ENCODE measurements at regions not wholly inside any gene's neighbourhood (a gene's known extent, or its start where the extent isn't known, plus 50 kb on each side); places are given as distances from the start of the nearest gene placed in this dataset.

DNA sequence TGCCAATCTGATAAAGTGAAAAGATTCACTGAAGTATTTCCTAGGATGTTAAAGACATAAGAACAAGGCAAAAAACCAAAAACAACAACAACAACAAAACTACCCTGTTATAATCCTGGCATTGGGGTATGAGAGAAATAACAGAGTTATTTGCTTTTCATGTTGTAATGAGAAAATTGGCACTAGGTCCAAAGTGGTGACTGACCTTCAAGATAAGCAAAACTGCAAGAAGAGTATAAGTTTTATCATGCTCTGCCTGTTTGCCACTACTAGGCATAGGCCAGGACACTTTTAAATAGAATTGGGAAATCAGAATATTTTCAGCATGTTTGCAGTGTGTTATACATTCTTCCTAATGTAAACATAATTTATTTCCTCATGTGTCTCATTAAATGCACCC, 140.1 kb upstream of the CPM start:
- DNase-seq (ENCODE audit: low read depth in 2 of 2): no peak
- TF ChIP-seq, protein P1, sequence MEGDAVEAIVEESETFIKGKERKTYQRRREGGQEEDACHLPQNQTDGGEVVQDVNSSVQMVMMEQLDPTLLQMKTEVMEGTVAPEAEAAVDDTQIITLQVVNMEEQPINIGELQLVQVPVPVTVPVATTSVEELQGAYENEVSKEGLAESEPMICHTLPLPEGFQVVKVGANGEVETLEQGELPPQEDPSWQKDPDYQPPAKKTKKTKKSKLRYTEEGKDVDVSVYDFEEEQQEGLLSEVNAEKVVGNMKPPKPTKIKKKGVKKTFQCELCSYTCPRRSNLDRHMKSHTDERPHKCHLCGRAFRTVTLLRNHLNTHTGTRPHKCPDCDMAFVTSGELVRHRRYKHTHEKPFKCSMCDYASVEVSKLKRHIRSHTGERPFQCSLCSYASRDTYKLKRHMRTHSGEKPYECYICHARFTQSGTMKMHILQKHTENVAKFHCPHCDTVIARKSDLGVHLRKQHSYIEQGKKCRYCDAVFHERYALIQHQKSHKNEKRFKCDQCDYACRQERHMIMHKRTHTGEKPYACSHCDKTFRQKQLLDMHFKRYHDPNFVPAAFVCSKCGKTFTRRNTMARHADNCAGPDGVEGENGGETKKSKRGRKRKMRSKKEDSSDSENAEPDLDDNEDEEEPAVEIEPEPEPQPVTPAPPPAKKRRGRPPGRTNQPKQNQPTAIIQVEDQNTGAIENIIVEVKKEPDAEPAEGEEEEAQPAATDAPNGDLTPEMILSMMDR (IDR thresholded peaks at IDR 0.05; ENCODE audit: low read depth, low read length): no peak
- H3K4me3 ChIP-seq (replicated peaks in 1 of 2; ENCODE audit: low read depth in 2 of 2, low read length in 2 of 2): no peak overlapping the region

DNA sequence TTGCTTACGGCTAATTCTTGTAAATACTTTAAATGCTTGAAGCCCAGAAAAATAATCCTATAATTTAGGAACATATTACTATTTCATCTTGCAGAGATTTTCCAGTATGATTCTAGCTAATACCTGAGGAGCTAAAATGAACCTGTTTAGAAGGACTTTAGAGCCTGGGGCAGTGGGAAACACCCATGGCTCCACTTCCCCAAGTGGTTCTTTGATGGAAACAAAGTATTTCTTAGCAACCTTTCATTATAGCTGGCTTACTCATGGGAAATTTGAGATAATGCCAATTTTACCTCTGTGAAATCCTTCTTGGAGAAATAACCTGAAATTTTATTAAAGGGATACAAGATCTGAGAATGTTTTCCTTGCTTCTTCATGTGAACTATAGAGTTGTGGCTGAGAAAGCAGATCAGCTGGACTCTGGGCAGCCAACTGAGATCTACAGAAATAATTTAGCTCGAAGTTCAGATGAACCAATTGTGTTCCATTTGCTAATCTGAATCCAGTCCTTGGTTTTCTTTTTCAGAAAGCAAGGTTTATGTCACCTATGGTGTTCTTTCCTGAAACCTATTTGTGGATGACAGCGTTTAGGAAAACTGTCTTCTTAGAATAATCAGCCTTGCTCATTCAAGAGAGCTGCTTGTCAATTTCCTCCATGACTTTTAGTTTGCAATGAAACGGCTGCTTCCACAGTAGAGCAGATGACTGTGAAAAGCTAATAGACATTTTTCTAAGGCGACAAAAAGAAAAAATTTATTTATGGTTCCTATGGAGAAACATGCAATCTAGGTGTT, 141.8 kb upstream of the CPM start:
- no peak overlapping the region for H3K4me3 ChIP-seq (replicated peaks in 1 of 2; ENCODE audit: low read depth in 2 of 2, low read length in 2 of 2)
- DNase-seq (ENCODE audit: low read depth in 2 of 2): no peak
- TF ChIP-seq, protein P1 (IDR thresholded peaks at IDR 0.05; ENCODE audit: low read depth, low read length): no peak

DNA sequence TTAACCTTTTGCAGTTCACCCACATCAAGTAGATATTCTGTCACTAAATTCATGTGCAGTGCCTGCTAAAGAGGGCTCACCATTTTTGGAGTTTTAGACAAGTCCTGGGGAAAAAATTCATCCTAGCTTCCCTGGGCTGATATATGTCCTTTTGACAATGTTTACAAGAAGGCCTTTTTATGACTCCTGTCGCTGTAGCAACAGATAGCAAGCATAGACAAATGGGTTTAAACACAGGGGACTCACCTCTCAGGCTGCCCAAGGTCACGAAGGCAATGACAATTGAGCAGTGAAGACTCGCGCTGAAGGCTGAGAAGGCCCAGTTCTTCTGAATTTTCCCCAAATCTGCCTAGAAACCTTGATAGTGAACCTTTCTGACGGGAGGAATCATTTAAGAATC, 150.7 kb upstream of the CPM start:
- no peak for DNase-seq (ENCODE audit: low read depth in 2 of 2)
- TF ChIP-seq, protein P1 (IDR thresholded peaks at IDR 0.05; ENCODE audit: low read depth, low read length): no peak
- no peak overlapping the region for H3K4me3 ChIP-seq (replicated peaks in 1 of 2; ENCODE audit: low read depth in 2 of 2, low read length in 2 of 2)

DNA sequence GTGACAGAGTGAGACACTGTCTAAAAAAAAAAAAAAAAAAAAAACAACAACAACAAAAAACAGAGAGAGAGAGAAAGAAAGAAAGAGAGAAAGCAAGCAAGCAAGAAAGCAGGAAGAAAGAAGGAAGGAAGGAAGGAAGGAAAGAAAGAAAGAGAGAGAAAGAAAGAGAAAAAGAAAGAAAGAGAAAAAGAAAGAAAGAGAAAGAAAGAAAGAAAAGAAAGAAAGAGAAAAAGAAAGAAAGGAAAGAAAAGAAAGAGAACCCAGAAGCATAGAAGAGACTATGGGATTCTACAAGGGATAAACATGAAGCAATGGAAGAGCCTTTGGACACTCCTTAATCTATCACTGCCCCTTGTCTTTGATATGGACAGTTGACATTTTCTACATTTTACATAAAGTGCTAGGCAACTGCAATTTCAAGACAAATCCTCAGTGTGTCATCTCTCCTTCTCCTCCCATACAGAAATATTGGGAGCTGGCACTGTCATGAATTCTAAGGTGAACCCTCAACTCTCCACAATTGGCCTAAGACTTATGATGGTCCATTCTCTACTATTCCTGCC, 151.9 kb upstream of the CPM start:
- no peak overlapping the region for H3K4me3 ChIP-seq (replicated peaks in 1 of 2; ENCODE audit: low read depth in 2 of 2, low read length in 2 of 2)
- TF ChIP-seq, protein P1 (IDR thresholded peaks at IDR 0.05; ENCODE audit: low read depth, low read length): no peak
- DNase-seq (ENCODE audit: low read depth in 2 of 2): no peak

DNA sequence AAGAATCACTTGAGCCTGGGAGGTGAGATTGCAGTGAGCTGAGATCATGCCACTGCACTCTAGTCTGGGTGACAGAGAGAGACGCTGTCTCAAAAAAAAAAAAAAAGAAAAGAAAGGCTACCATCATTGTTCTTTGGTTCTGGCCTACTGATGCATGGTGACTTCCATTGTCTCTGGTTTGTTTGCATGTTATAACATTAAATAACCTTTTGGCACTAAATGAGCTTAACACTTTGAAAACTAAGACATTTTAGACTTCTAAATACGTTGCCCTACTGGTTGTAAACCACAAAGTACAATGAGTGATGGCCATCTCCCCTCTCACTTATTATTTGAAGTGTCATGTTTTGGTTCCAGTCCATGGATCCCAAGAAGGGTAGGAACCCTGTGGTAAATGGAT, 152.9 kb upstream of the CPM start:
- DNase-seq (ENCODE audit: low read depth in 2 of 2): no peak
- TF ChIP-seq, protein P1 (IDR thresholded peaks at IDR 0.05; ENCODE audit: low read depth, low read length): no peak
- H3K4me3 ChIP-seq (replicated peaks in 1 of 2; ENCODE audit: low read depth in 2 of 2, low read length in 2 of 2): no peak overlapping the region

DNA sequence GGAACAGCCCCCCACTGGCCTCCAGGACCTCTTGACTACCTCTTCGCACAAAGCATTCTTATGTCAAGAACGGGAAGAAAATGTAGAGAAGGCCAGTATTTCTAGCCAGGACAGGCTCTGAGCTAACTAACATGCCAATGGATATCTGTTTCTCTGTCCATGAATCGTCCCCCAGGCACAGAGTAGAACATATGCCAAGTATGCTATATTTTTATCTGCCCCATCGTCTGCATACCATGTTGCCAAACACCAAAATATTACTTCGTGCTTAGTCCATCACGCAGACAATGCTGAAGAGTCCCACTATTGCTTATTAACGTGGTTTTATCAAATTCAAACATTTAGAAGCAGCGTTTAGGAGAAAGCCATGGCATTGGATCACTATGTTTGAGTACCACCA, 151.4 kb upstream of the CPSF6 start:
- H3K4me3 ChIP-seq (replicated peaks in 1 of 2; ENCODE audit: low read depth in 2 of 2, low read length in 2 of 2): no peak overlapping the region
- TF ChIP-seq, protein P1 (IDR thresholded peaks at IDR 0.05; ENCODE audit: low read depth, low read length): no peak
- no peak for DNase-seq (ENCODE audit: low read depth in 2 of 2)
